HG03354 (cell line): ENCODE measurements at regions not wholly inside any gene's neighbourhood (a gene's known extent, or its start where the extent isn't known, plus 50 kb on each side); places are given as distances from the start of the nearest gene placed in this dataset.

Source experiments
- ATAC-seq: cut with Tn5 transposase; IDR thresholded peaks from one replicate; pipeline ENCODE4 v1.9.1; 2021; ENCODE audit warnings: mild to moderate bottlenecking; ENCODE audit not compliant: unreplicated experiment, poor library complexity, severe bottlenecking

- no peak for ATAC-seq
Observed at GRCh38 chr22:47445212-47445611, 682.8 kb downstream of the TBC1D22A start.

- ATAC-seq: no peak
Observed at GRCh38 chr22:47444746-47445065, 682.3 kb downstream of the TBC1D22A start.

GRCh38 chr22:47443836-47444745 is 681.6 kb downstream of the TBC1D22A start:
- ATAC-seq: no peak

- no peak for ATAC-seq
Observed at GRCh38 chr22:47442821-47443220, 680.4 kb downstream of the TBC1D22A start.

- no peak for ATAC-seq
Observed at GRCh38 chr22:47439643-47440265, 677.3 kb downstream of the TBC1D22A start.

GRCh38 chr22:47437636-47438035 is 675.2 kb downstream of the TBC1D22A start:
- ATAC-seq: no peak

GRCh38 chr22:47437110-47437509 is 674.7 kb downstream of the TBC1D22A start:
- no peak for ATAC-seq

- no peak for ATAC-seq
Observed at GRCh38 chr22:47435826-47436225, 673.4 kb downstream of the TBC1D22A start.

- ATAC-seq: no peak
Observed at GRCh38 chr22:47435204-47435487, 672.7 kb downstream of the TBC1D22A start.

- ATAC-seq: no peak
Observed at GRCh38 chr22:47434336-47435203, 672.1 kb downstream of the TBC1D22A start.

- ATAC-seq: no peak
Observed at GRCh38 chr22:47433627-47434026, 671.2 kb downstream of the TBC1D22A start.

- ATAC-seq: no peak
Observed at GRCh38 chr22:47432683-47433082, 670.2 kb downstream of the TBC1D22A start.

GRCh38 chr22:47423861-47424820 is 661.7 kb downstream of the TBC1D22A start:
- ATAC-seq: no peak

GRCh38 chr22:47423266-47423665 is 660.8 kb downstream of the TBC1D22A start:
- no peak for ATAC-seq

GRCh38 chr22:47422736-47423135 is 660.3 kb downstream of the TBC1D22A start:
- ATAC-seq: no peak

- ATAC-seq: no peak
Observed at GRCh38 chr22:47421846-47422245, 659.4 kb downstream of the TBC1D22A start.

- no peak for ATAC-seq
Observed at GRCh38 chr22:47420211-47420610, 657.8 kb downstream of the TBC1D22A start.

- ATAC-seq: no peak
Observed at GRCh38 chr22:47419239-47419638, 656.8 kb downstream of the TBC1D22A start.

GRCh38 chr22:47417699-47418098 is 655.2 kb downstream of the TBC1D22A start:
- no peak for ATAC-seq

- ATAC-seq: no peak
Observed at GRCh38 chr22:47411006-47411405, 648.6 kb downstream of the TBC1D22A start.
